ENCODE measurements at regions not wholly inside any gene's neighbourhood (a gene's known extent, or its start where the extent isn't known, plus 50 kb on each side); places are given as distances from the start of the nearest gene placed in this dataset.

DNA sequence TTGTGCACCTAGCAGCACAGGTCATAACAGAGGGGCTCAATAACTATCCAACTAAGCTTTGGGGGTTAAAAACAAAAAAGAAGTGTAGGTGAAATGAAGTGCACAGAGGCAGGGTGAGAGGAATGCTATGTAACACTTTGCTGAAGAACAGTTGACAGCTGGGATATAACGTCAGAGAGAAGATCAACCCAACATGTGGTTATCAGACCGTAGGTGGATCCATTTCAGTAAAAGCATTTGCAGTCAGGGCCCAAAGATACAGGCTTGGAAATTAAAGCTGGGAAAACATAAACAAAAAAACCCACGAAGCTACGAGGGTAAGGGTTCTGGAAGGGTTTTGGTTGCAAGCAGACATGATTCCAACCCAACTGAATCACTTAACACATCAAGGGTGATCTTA, 377.5 kb upstream of the NR2F2 start:
- intact Hi-C loops (cut with DNase I): no loop called here
- no peak for DNase-seq

DNA sequence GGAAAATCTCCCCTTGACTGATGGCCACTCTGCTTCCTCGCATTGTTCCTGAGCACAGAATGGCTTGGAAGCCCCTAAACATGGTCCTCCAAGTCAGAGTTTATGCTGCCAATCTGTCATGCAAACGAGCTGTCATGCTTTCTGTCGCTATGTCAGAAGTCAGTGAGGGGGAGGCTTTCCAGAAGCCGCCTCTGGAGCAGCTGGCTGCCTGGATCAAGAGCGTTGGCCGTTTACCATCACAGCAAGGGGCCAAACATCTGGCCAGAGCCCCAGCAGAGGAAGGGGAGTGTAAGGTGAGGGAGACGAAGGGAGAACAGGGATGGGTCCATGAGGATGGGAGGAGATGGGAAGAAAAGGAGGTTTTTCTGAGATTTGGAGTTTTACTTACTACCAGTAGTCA, 372.6 kb upstream of the NR2F2 start:
- no peak for DNase-seq
- intact Hi-C loops (cut with DNase I): no loop called here

DNA sequence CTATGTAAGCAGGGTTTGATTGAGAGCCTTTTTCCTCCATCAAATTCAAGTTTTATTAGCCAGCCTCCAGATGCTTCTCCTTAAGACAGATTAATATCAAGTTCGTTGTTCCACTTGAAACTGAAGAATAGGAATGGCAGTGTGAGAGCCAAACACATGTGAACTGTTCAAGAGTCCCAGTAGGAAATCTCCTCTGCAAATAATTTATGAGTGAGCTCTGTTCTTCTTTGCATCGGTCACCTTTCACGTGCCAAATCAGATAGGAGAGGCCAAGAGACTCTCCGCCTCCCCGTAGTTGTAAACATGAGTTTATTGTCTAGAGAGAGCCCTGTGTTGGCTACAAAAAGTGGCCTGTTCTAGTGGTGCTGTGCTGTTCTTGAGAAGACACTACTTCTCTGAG, 372.1 kb upstream of the NR2F2 start:
- intact Hi-C loops (cut with DNase I): no loop called here
- no peak for DNase-seq

GRCh38 chr15:95968856-95969255, 361.6 kb upstream of the NR2F2 start:
- intact Hi-C loops (cut with DNase I): no loop called here
- DNase-seq: no peak

DNA sequence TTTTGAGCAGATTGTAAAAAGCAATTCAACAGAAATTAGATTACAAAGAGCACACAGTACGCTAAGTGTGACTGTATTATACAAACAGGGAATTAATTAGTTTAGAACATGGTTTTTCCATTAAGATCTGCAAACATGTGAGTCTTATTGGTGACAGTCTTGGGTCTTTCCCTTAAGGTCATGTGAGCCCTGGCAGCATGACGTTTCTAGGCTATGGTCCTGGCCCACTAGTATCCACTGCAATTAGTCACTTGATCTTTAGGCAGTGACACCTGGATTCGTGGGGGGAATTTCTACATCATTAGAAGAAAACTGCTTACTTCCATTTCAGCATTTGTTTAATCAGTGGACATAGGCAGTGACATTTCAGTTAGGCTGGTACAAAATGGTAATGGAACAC, 360.2 kb upstream of the NR2F2 start:
- intact Hi-C loops (cut with DNase I): no loop called here

DNA sequence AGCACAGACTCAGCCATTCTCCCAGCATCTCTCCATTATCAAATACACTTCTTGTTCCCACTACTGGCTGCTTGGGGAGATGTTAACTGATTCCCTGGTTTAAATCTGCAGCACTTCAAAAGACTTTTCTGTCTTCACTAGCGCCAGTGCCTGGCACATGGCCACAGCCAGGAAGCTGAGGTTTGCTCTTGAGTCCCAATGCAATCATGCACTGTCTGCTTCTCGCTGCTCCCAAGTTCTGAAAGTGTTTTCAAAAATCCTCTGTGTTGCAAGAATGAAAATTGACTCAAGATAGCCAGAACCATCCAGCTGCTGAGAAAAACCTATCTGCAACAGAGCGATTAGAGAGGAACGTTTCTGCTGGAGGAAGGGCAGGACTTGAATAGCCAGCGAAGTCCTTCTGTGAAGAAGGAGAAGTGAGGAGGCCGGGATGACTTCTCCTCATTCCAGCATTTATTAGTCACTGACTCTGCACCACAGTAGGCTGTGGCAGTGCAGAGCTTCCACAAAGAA, 358.4 kb upstream of the NR2F2 start:
- peak in 2 of 42 donors; percentile 2 to 16 for DNase-seq
- intact Hi-C loops (cut with DNase I): no loop called here

More for the DNA sequence above, 360.2 kb upstream of the NR2F2 start:
- DNase-seq: no peak

- no peak for DNase-seq
- intact Hi-C loops (cut with DNase I): no loop called here
Observed at GRCh38 chr15:95972812-95973211, 357.7 kb upstream of the NR2F2 start.

DNA sequence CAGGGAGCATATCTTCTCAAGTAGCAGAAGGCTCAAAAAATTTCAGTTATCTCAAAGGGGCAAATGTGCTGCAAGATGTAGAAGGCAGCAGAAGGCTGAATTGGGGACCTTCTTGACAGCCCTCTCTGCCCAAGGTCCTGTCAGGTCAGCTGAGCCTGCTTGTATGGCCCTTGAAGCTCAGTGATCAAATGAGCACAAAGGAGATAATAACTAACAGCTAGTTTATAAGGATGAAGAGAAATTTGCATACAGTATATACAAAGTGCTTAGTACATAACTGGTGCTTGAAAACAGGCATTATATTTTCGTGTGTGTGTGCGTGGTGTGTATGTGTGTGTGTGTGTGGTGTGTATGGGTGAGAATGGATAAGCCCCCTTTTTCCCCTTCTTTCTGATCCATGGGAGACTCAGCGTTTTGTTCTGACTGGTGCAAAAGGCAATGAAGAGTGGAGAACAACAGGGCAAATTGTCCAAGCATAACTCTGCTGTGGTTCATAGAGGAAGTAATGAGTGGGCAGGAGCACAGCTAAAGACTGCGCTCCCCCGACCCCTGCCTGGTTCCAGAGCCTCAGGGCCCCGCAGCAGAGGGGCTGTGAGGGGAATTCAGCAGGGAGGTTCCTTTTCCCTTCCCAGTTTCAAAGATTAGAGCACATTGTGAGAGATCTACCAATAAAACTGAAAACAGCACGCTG, 356.8 kb upstream of the NR2F2 start:
- DNase-seq: no peak
- intact Hi-C loops (cut with DNase I): no loop called here

GRCh38 chr15:95975212-95975611, 355.3 kb upstream of the NR2F2 start:
- intact Hi-C loops (cut with DNase I): no loop called here
- DNase-seq: no peak

DNA sequence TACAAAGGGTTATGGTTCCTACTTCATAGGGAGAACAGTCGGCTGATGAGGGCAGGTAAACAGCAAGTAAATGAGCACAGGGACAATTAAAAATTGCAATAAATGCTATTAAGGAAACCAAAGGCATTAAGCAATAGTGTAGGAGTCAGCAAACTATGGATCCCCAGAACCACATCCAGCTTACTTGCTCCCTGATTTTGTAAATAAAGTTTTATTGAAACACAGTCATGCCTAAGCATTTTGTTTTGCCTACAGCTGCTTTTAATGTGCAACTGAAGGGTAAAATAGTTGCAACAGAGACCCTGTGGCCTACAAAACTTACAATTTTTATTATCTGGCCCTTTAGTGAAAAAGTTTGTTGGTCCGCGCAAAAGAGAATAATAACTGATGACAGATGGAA, 351.2 kb upstream of the NR2F2 start:
- no peak for DNase-seq
- intact Hi-C loops (cut with DNase I): no loop called here

DNA sequence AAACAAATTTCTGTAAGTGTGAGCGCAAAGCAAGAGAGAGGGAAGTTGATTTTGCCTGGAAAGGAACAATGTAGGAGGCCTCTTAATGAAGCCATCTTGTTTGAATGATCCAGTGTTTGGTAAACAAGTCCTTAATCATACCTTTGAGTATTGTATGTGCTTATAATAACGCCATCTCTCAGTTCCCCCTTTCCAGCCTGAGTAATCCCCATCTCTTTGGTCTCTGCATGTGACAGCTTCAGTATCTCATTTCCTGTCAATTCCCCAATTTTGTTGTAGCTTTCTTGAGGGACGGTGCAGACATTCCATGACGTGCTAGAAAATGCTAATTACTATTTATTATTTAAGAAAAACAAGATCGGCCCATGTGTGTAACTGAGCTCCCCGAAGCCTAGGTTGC, 349.3 kb upstream of the NR2F2 start:
- intact Hi-C loops (cut with DNase I): no loop called here
- DNase-seq: no peak

DNA sequence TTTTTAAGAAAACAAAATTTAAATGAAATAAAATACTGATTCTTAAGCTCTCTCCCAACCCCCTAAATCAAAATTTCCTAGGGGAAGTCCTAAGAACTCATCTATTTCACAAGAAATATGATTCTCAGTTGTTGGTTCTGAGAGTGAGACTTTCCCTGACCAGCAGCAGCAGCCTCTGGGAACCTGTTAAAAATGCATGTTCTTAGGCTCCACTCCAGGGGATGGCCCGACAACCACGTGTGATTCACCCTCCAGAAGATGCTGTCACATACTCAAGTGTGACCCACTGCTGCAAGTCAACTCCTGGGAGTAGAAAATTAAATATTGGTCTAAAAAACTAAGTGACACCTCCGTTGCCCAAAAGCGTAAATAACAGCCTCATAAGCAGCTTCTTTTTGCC, 343.2 kb upstream of the NR2F2 start:
- intact Hi-C loops (cut with DNase I): no loop called here

DNA sequence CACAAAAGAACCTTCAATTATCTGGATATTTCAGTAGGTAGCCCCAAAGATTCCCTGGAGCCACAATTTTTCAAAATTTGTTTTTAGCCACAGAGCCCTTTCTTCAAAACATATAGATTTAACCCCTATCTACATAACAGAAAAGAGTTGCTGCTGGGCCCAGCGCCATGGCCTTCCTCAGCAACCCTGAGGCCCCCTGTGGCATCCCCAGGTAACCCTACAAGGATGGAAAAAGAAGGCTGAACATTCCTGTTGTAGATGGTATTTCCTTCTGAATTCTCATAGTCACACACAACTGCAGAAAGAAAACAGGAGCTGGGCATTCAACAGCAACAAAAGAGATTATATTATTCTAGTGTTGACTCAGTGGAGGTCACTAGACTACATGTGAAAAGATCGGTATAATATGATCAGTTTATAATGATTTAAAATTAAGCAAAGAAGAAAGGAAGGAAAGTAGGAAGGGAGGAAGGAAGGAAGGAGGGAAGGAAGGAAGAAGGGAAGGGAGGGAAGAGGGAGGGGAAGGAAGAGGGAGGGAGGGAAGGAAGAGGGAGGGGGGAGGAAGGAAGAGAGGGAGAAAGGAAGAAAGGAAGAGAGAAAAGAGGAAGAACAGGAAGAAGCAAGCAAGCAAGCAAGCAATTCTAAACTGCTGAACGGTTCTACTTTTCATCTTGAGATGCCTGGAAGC, 342.5 kb upstream of the NR2F2 start:
- intact Hi-C loops (cut with DNase I): no loop called here
- DNase-seq: no peak

More for the DNA sequence above, 343.2 kb upstream of the NR2F2 start:
- no peak for DNase-seq

- intact Hi-C loops (cut with DNase I): no loop called here
- DNase-seq: no peak
Observed at GRCh38 chr15:95988574-95988887, 342.0 kb upstream of the NR2F2 start.

DNA sequence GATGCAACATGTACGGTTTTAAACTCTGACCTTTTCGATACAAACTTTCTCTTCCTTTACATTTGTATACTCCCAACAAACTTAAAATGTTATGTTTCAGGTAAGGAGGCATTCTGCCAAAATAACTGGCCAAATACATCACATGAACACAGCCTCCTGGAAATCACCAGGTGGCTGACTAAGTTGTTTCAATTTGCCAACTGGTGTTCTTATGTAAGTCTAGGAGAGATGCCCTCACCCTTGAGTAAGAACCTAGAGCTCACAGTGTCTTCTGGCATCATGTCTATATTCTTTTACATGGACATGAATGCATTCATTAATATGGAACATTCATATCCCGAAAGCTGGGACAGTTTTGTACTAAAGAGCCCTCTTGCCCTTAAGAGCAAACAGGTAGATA, 341.1 kb upstream of the NR2F2 start:
- intact Hi-C loops (cut with DNase I): no loop called here

DNA sequence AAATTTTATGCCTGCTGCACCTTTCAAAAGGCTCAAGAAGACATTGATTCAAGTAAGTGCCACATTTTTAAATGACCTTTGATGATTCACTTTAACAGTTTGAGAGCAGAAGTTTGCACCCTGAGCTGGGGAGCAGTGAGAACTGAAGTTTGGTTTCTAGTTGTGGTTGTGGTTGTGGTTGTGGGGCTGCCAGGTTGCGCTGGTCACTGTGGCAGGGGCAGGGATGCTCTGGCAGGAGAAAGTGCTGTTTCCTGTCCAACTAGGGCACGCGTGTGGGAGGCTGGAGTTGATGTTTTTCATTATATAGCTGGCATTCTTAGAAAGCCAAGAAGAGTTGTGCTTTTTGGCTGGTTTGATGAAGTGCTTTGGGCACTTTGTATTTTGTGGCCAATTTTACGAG, 339.7 kb upstream of the NR2F2 start:
- no peak for DNase-seq
- intact Hi-C loops (cut with DNase I): no loop called here

More for the DNA sequence above, 341.1 kb upstream of the NR2F2 start:
- no peak for DNase-seq

GRCh38 chr15:95994418-95994817, 336.1 kb upstream of the NR2F2 start:
- no peak for DNase-seq
- intact Hi-C loops (cut with DNase I): no loop called here

GRCh38 chr15:95995375-95996168, 334.9 kb upstream of the NR2F2 start:
- intact Hi-C loops (cut with DNase I): no loop called here
- no peak for DNase-seq

GRCh38 chr15:95996494-95996893, 334.0 kb upstream of the NR2F2 start:
- DNase-seq: no peak
- intact Hi-C loops (cut with DNase I): no loop called here

DNA sequence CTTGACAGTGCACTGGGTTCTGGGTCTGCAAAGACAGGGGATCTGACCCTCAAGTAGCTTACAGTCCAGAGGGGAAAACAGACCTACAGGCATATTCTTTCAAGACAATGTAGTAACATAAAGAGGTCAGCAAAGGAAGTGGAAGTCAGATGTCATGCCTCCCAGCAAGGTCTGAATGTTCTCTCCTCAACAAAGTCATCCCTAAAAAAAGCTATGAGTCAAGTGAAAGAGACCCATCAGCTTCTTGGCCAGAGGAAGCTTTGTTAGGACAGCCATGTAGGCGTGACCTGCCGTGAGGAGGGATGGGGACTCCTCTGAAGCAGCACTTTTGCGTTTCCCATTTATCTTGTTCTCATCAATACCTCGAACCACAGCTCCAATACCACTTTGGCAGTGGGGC, 331.6 kb upstream of the NR2F2 start:
- intact Hi-C loops (cut with DNase I): no loop called here
- no peak for DNase-seq

All from head of caudate nucleus (tissue), 42 donors.